HEK293T (cell line): ENCODE measurements at regions not wholly inside any gene's neighbourhood (a gene's known extent, or its start where the extent isn't known, plus 50 kb on each side); places are given as distances from the start of the nearest gene placed in this dataset.

Source experiments
- CTCF ChIA-PET: fragments of 350-600 bp; formaldehyde crosslinking; extraction: SDS; loops from one replicate; lab custom pipeline; 2021; ENCODE audit warnings: antibody characterized with exemption, inconsistent platforms; lab: Yijun Ruan, JAX
- POLR2A ChIA-PET: fragments of 350-600 bp; formaldehyde crosslinking; extraction: SDS; loops from one replicate; lab custom pipeline; 2020; ENCODE audit warnings: antibody characterized with exemption, inconsistent platforms; lab: Yijun Ruan, JAX
- DNase-seq: peaks from one replicate; pipeline ENCODE4 v3.0.0; 2012; ENCODE audit warnings: mixed read lengths; ENCODE audit errors: extremely low spot score
- ARNT ChIP-seq: fragments of 450-650 bp; IDR thresholded peaks from 2 replicates; pipeline ENCODE4 v1.6.1; 2017; ENCODE audit warnings: mild to moderate bottlenecking
- BHLHE40 ChIP-seq: fragments of 450-650 bp; IDR thresholded peaks from 2 replicates; pipeline ENCODE4 v1.6.1; 2016; ENCODE audit warnings: mild to moderate bottlenecking, moderate library complexity, borderline replicate concordance
- CTBP1 ChIP-seq: fragments of 450-650 bp; IDR thresholded peaks from 2 replicates; pipeline ENCODE4 v1.6.1; 2016; ENCODE audit warnings: borderline replicate concordance
- ELF4 ChIP-seq: fragments of 450-650 bp; IDR thresholded peaks from 2 replicates; pipeline ENCODE4 v1.6.1; 2017; ENCODE audit warnings: antibody characterized with exemption
- FOXA1 ChIP-seq: fragments of 450-650 bp; IDR thresholded peaks from 2 replicates; pipeline ENCODE4 v1.6.1; 2016; ENCODE audit warnings: mild to moderate bottlenecking
- FOXK2 ChIP-seq: fragments of 450-650 bp; IDR thresholded peaks from 2 replicates; pipeline ENCODE4 v1.6.1; 2016; ENCODE audit warnings: mild to moderate bottlenecking
- FOXM1 ChIP-seq: fragments of 450-650 bp; IDR thresholded peaks from 2 replicates; pipeline ENCODE4 v1.6.1; 2017; ENCODE audit warnings: mild to moderate bottlenecking, borderline replicate concordance
- HDGF ChIP-seq: fragments of 450-650 bp; IDR thresholded peaks from 2 replicates; pipeline ENCODE4 v1.6.1; 2017; ENCODE audit warnings: antibody characterized with exemption, borderline replicate concordance
- L3MBTL2 ChIP-seq: fragments of 450-650 bp; conservative IDR thresholded peaks from 2 replicates; pipeline ENCODE4 v1.6.1; 2016; ENCODE audit warnings: mild to moderate bottlenecking
- LEF1 ChIP-seq: fragments of 450-650 bp; IDR thresholded peaks from 2 replicates; pipeline ENCODE4 v1.6.1; 2017; ENCODE audit warnings: mild to moderate bottlenecking, borderline replicate concordance
- NFRKB ChIP-seq: fragments of 450-650 bp; IDR thresholded peaks from 2 replicates; pipeline ENCODE4 v1.6.1; 2016; ENCODE audit warnings: mild to moderate bottlenecking, moderate library complexity
- PKNOX1 ChIP-seq: fragments of 450-650 bp; IDR thresholded peaks from 2 replicates; pipeline ENCODE4 v1.6.1; 2016
- SP1 ChIP-seq: fragments of 450-650 bp; IDR thresholded peaks from 2 replicates; pipeline ENCODE4 v1.6.1; 2017
- SUZ12 ChIP-seq: fragments of 450-650 bp; IDR thresholded peaks from 2 replicates; pipeline ENCODE4 v1.6.1; 2016; ENCODE audit warnings: mild to moderate bottlenecking
- TARDBP ChIP-seq: fragments of 450-650 bp; IDR thresholded peaks from 2 replicates; pipeline ENCODE4 v1.6.1; 2016
- ZNF384 ChIP-seq: fragments of 450-650 bp; IDR thresholded peaks from 2 replicates; pipeline ENCODE4 v1.6.1; 2016

GRCh38 chr16:16989368-16989767, 481.4 kb downstream of the XYLT1 start:
- POLR2A ChIA-PET: no interaction called here
- CTCF ChIA-PET: no interaction called here
- DNase-seq: no peak
- TF ChIP-seq TARDBP (no peak), FOXK2 (no peak), HDGF (no peak), ELF4 (no peak), PKNOX1 (no peak), NFRKB (no peak), SUZ12 (no peak), LEF1 (no peak), FOXA1 (no peak), ZNF384 (no peak), L3MBTL2 (no peak), SP1 (no peak), CTBP1 (no peak), BHLHE40 (no peak), FOXM1 (no peak), ARNT (no peak)

- no peak for DNase-seq
- ChIA-PET CTCF (no interaction called here), POLR2A (no interaction called here)
- TF ChIP-seq BHLHE40 (no peak), FOXK2 (no peak), TARDBP (no peak), NFRKB (no peak), ELF4 (no peak)
These were observed 479.0 kb downstream of the XYLT1 start for GRCh38 chr16:16991711-16992110.

GRCh38 chr16:16992975-16993765, 477.6 kb downstream of the XYLT1 start:
- POLR2A ChIA-PET: no interaction called here
- no peak for TF ChIP-seq L3MBTL2
- TF ChIP-seq SP1: no peak
- no peak for TF ChIP-seq FOXA1
- no peak for TF ChIP-seq FOXM1
- no peak for TF ChIP-seq CTBP1
- TF ChIP-seq SUZ12: no peak
- no peak for TF ChIP-seq NFRKB
- TF ChIP-seq BHLHE40: no peak
- no peak for TF ChIP-seq LEF1
- TF ChIP-seq HDGF: no peak
- TF ChIP-seq ARNT: no peak
- TF ChIP-seq ZNF384: no peak
- no peak for TF ChIP-seq FOXK2
- no peak for TF ChIP-seq TARDBP
- CTCF ChIA-PET: no interaction called here
- DNase-seq: no peak

GRCh38 chr16:16994831-16995230, 475.9 kb downstream of the XYLT1 start:
- ChIA-PET POLR2A (no interaction called here), CTCF (no interaction called here)
- no peak for TF ChIP-seq FOXM1
- TF ChIP-seq HDGF: no peak
- no peak for TF ChIP-seq L3MBTL2
- no peak for TF ChIP-seq CTBP1
- TF ChIP-seq ZNF384: no peak
- no peak for TF ChIP-seq LEF1
- TF ChIP-seq ARNT: no peak
- no peak for TF ChIP-seq ELF4
- no peak for TF ChIP-seq SP1
- TF ChIP-seq BHLHE40: no peak
- TF ChIP-seq FOXK2: no peak
- TF ChIP-seq FOXA1: no peak
- no peak for DNase-seq

- DNase-seq: no peak
- ChIA-PET POLR2A (no interaction called here), CTCF (no interaction called here)
- no peak for TF ChIP-seq HDGF
- TF ChIP-seq FOXA1: no peak
- TF ChIP-seq ZNF384: no peak
- TF ChIP-seq LEF1: no peak
- TF ChIP-seq ELF4: no peak
- TF ChIP-seq NFRKB: no peak
- no peak for TF ChIP-seq PKNOX1
- no peak for TF ChIP-seq TARDBP
- no peak for TF ChIP-seq FOXK2
- no peak for TF ChIP-seq SUZ12
- TF ChIP-seq SP1: no peak
These were observed 473.9 kb downstream of the XYLT1 start for GRCh38 chr16:16996827-16997226.

GRCh38 chr16:16997349-16997748, 473.4 kb downstream of the XYLT1 start:
- TF ChIP-seq ARNT (no peak), ELF4 (no peak), NFRKB (no peak), SUZ12 (no peak), FOXA1 (no peak), PKNOX1 (no peak), TARDBP (no peak), FOXK2 (no peak), L3MBTL2 (no peak), LEF1 (no peak), ZNF384 (no peak), FOXM1 (no peak), CTBP1 (no peak), SP1 (no peak), BHLHE40 (no peak)
- ChIA-PET CTCF (no interaction called here), POLR2A (no interaction called here)
- DNase-seq: no peak
